Colonic mucosa (tissue), 4 donors: ENCODE measurements at regions not wholly inside any gene's neighbourhood (a gene's known extent, or its start where the extent isn't known, plus 50 kb on each side); places are given as distances from the start of the nearest gene placed in this dataset.

Experiments
- DNase-seq: peaks from one replicate; pipeline ENCODE4 v3.0.0-alpha.2; 2020
- H3K27ac ChIP-seq: fragments of 200-600 bp; one replicate; pipeline ENCODE4 v1.8.0; 2021
- H3K27me3 ChIP-seq: fragments of 200-600 bp; one replicate; pipeline ENCODE4 v1.8.0; 2021
- H3K36me3 ChIP-seq: fragments of 200-600 bp; one replicate; pipeline ENCODE4 v1.8.0; 2021
- H3K4me1 ChIP-seq: fragments of 200-600 bp; one replicate; pipeline ENCODE4 v1.8.0; 2021; ENCODE audit warnings: mild to moderate bottlenecking
- H3K4me3 ChIP-seq: fragments of 200-600 bp; one replicate; pipeline ENCODE4 v1.8.0; 2021
- H3K9ac ChIP-seq, 2 donors: one replicate each; pipeline ENCODE4 v1.7.0; 2013; ENCODE audit warnings: control low read depth in 2 of 2, low read depth in 2 of 2, low read length in 2 of 2
- H3K9me3 ChIP-seq: fragments of 200-600 bp; one replicate; pipeline ENCODE4 v1.8.0; 2021
- intact Hi-C: fragments of 100-400 bp; cut with DNase I; formaldehyde crosslinking; loops from one replicate; pipeline ENCODE4 v1.14.1; 2022
- TF ChIP-seq, protein P1 (sequence below): fragments of 200-600 bp; IDR thresholded peaks from one replicate; pipeline ENCODE4 v1.8.0; 2022; ENCODE audit warnings: antibody characterized with exemption, mild to moderate bottlenecking
- donor health status: healthy.
- donor health status: DM: no; HTN: no; CAD: no.
- donor health status: DM: no; HTN: no; CAD: no.

DNA sequence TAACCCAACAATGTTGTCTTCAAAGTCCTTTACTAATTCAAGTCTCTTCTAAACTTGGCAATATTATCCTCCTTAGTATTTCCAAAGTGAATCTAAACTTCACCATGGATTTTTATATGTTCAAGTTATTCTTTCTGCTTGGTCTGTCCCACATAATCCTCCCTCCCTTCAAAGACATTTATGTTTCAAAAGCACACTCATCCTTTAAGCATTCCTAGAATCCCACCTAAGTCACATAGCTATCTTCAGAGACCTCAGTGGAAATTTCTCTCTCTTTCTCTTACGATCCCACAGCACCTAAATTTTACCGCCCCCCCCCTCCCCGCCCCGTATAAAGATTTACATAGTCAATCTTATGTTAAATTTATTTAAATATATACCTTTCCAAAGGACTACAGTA is 314.9 kb upstream of the GRIA3 start:
- H3K27ac ChIP-seq = no peak overlapping the region
- intact Hi-C loops = no loop called here
- H3K4me3 ChIP-seq = no peak overlapping the region
- H3K36me3 ChIP-seq = no peaks in the 10 kb centered on the region
- TF ChIP-seq, protein P1, sequence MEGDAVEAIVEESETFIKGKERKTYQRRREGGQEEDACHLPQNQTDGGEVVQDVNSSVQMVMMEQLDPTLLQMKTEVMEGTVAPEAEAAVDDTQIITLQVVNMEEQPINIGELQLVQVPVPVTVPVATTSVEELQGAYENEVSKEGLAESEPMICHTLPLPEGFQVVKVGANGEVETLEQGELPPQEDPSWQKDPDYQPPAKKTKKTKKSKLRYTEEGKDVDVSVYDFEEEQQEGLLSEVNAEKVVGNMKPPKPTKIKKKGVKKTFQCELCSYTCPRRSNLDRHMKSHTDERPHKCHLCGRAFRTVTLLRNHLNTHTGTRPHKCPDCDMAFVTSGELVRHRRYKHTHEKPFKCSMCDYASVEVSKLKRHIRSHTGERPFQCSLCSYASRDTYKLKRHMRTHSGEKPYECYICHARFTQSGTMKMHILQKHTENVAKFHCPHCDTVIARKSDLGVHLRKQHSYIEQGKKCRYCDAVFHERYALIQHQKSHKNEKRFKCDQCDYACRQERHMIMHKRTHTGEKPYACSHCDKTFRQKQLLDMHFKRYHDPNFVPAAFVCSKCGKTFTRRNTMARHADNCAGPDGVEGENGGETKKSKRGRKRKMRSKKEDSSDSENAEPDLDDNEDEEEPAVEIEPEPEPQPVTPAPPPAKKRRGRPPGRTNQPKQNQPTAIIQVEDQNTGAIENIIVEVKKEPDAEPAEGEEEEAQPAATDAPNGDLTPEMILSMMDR = no peak
- no peak for DNase-seq
- no peaks in the 10 kb centered on the region for H3K27me3 ChIP-seq
- no peak overlapping the region for H3K9ac ChIP-seq
- H3K4me1 ChIP-seq = no peaks in the 10 kb centered on the region
- H3K9me3 ChIP-seq = no peaks in the 10 kb centered on the region

DNA sequence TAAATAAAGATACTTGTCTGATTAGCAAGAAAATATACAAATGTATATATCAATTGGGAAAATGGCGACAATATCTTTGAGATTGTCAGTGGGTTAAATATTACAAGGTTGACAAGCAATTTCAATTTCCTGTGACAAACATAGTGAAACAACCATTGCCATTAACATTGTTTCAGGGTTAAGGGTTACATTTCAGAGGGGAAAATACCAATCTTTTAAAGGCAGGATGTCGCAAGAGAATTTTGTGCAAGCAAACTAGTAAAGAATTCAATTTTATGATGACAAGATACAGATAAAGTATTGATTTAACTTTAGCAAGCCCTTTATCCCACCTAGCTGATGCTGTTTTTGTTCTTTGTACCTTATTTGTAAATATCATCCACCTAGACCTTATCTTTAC is 305.8 kb upstream of the GRIA3 start:
- no peak for DNase-seq
- TF ChIP-seq, protein P1 = no peak
- Histone ChIP-seq H3K4me3 (no peak overlapping the region), H3K4me1 (no peaks in the 10 kb centered on the region), H3K9ac (no peak overlapping the region), H3K27ac (no peak overlapping the region), H3K36me3 (no peaks in the 10 kb centered on the region), H3K27me3 (no peaks in the 10 kb centered on the region), H3K9me3 (no peaks in the 10 kb centered on the region)
- intact Hi-C loops = no loop called here

DNA sequence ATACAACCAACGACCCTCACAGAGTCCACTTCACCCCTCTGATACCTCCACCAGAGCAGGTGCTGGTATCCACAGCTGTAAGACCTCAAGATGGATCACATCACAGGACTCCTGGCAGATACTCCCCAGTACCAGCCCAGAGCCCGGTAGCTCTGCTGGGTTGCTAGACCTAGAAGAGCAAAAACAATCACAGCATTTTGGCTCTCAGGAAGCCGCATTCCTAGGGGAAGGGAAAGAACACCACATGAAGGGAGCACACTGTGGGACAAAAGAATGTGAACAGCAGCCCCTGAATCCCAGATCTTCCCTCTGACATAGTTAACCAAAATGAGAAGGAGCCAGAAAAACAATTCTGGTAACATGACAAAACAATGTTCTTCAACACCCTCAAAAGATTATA is 303.1 kb upstream of the GRIA3 start:
- no peak for DNase-seq
- no peaks in the 10 kb centered on the region for H3K36me3 ChIP-seq
- no peak overlapping the region for H3K9ac ChIP-seq
- H3K9me3 ChIP-seq = no peaks in the 10 kb centered on the region
- TF ChIP-seq, protein P1 = no peak
- no peaks in the 10 kb centered on the region for H3K4me1 ChIP-seq
- H3K4me3 ChIP-seq = no peak overlapping the region
- no peak overlapping the region for H3K27ac ChIP-seq
- H3K27me3 ChIP-seq = no peaks in the 10 kb centered on the region
- intact Hi-C loops = no loop called here

DNA sequence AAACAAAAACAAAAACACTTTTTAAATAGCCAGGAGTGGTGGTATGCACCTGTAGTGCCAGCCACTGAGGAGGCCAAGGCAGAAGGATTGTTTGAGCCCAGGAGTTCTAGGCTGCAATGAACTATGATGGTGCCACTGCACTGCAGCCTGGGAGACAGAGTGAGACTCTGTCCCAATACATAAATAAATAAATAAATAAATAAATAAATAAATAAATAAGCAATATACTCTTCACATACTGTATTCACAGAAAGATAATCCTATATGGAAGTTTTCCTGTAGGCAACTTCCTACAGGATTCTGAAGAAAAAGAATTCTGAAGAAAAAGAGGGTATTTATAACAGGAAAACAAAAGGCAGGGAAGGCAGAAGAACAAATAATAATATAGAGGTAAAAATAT is 293.3 kb upstream of the GRIA3 start:
- no peak overlapping the region for H3K4me3 ChIP-seq
- TF ChIP-seq, protein P1 = no peak
- H3K36me3 ChIP-seq = no peaks in the 10 kb centered on the region
- no peak for DNase-seq
- intact Hi-C loops = no loop called here
- no peak overlapping the region for H3K27ac ChIP-seq
- H3K9me3 ChIP-seq = no peaks in the 10 kb centered on the region
- no peaks in the 10 kb centered on the region for H3K4me1 ChIP-seq
- no peak overlapping the region for H3K9ac ChIP-seq
- no peaks in the 10 kb centered on the region for H3K27me3 ChIP-seq

DNA sequence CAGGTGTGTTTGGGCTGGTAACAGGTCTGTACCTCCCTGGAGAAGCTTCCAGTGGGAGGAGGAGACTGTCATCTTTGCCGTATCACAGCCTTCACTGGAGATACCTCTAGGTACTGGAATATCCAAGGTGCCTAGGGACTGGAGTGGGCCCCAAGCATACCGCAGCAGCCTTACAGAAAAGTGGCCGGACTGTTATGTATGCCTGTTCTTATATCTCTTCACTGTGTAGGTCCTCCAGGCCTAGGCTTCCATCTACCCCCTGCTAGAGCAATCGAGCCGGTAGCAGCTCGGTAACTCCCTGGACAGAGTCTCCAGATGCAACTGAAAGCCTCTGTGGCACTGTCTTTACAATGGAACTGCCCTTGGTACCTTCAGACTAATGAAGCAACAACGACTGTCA is 277.4 kb upstream of the GRIA3 start:
- intact Hi-C loops = no loop called here
- no peaks in the 10 kb centered on the region for H3K36me3 ChIP-seq
- TF ChIP-seq, protein P1 = no peak
- H3K9ac ChIP-seq = no peak overlapping the region
- H3K9me3 ChIP-seq = no peaks in the 10 kb centered on the region
- H3K4me3 ChIP-seq = no peak overlapping the region
- H3K4me1 ChIP-seq = no peaks in the 10 kb centered on the region
- no peak for DNase-seq
- no peaks in the 10 kb centered on the region for H3K27me3 ChIP-seq
- H3K27ac ChIP-seq = no peak overlapping the region

DNA sequence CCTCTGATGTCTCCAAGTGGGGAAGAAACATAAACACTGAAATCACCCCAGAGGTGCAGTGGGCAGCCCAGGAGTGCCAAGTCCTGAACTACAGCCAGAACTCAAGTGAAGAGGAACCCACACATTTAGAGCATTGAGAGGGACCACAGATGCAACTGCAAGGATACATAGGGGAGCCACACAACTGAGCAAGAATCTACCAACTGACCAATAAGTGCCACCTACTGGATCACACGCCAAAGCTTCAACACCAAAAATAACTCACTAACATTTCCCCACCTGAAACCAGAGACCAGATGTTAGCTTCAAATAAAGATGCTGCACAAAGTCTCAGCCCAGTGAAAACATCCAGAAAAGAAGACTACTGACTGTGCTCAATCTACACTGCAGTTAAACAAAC is 276.7 kb upstream of the GRIA3 start:
- TF ChIP-seq, protein P1 = no peak
- intact Hi-C loops = no loop called here
- no peaks in the 10 kb centered on the region for H3K9me3 ChIP-seq
- no peaks in the 10 kb centered on the region for H3K4me1 ChIP-seq
- no peak overlapping the region for H3K9ac ChIP-seq
- DNase-seq = no peak
- no peaks in the 10 kb centered on the region for H3K36me3 ChIP-seq
- H3K4me3 ChIP-seq = no peak overlapping the region
- no peaks in the 10 kb centered on the region for H3K27me3 ChIP-seq
- H3K27ac ChIP-seq = no peak overlapping the region
